Endodermal cell (in vitro differentiated cells): ENCODE measurements at regions not wholly inside any gene's neighbourhood (a gene's known extent, or its start where the extent isn't known, plus 50 kb on each side); places are given as distances from the start of the nearest gene placed in this dataset.

ENCODE experiments used
- DNase-seq: peaks from one replicate; pipeline ENCODE4 v3.0.0-alpha.2; 2017
- H3K27ac ChIP-seq: 2 replicates; pipeline ENCODE4 v1.5.1; 2013; ENCODE audit warnings: mild to moderate bottlenecking, low read depth, low read length, moderate library complexity
- H3K27me3 ChIP-seq: 2 replicates; pipeline ENCODE4 v1.6.1; 2013; ENCODE audit warnings: mild to moderate bottlenecking, low read length, moderate library complexity; ENCODE audit not compliant: insufficient read depth, control insufficient read depth, poor library complexity, severe bottlenecking
- H3K36me3 ChIP-seq: 2 replicates; pipeline ENCODE4 v1.7.0; 2013; ENCODE audit warnings: mild to moderate bottlenecking, low read length, moderate library complexity; ENCODE audit not compliant: control insufficient read depth, insufficient read depth
- H3K4me1 ChIP-seq: one replicate; pipeline ENCODE4 v1.7.0; 2013; ENCODE audit warnings: low read length; ENCODE audit not compliant: control insufficient read depth, insufficient read depth
- H3K4me3 ChIP-seq: 2 replicates; pipeline ENCODE4 v1.5.1; 2013; ENCODE audit warnings: mild to moderate bottlenecking, low read length, moderate library complexity
- H3K9ac ChIP-seq: 2 replicates; pipeline ENCODE4 v1.6.1; 2013; ENCODE audit warnings: mild to moderate bottlenecking, low read length, moderate library complexity; ENCODE audit not compliant: poor library complexity, severe bottlenecking; ENCODE audit errors: extremely low read depth
- H3K9me3 ChIP-seq: 2 replicates; pipeline ENCODE4 v1.6.1; 2013; ENCODE audit warnings: mild to moderate bottlenecking, low read length, moderate library complexity; ENCODE audit not compliant: control insufficient read depth
- H3K27ac Mint-ChIP-seq: 2 replicates; pipeline ENCODE4 v1.8.0; 2020; ENCODE audit warnings: mixed read lengths
- H3K27me3 Mint-ChIP-seq: 2 replicates; pipeline ENCODE4 v1.8.0; 2021; ENCODE audit warnings: mild to moderate bottlenecking, mixed read lengths; ENCODE audit not compliant: insufficient read depth
- H3K36me3 Mint-ChIP-seq: 2 replicates; pipeline ENCODE4 v1.8.0; 2020; ENCODE audit warnings: low read depth, mixed read lengths
- H3K4me1 Mint-ChIP-seq: 2 replicates; pipeline ENCODE4 v1.8.0; 2020; ENCODE audit warnings: mixed read lengths
- H3K4me3 Mint-ChIP-seq: 2 replicates; pipeline ENCODE4 v1.8.0; 2020; ENCODE audit warnings: mild to moderate bottlenecking, moderate library complexity, mixed read lengths
- H3K9me3 Mint-ChIP-seq: 2 replicates; pipeline ENCODE4 v1.8.0; 2020; ENCODE audit warnings: mild to moderate bottlenecking, mixed read lengths
- CTCF ChIP-seq: fragments of 200-600 bp; sonication (generic); conservative IDR thresholded peaks from 2 replicates; pipeline ENCODE4 v1.5.0; 2021; ENCODE audit warnings: antibody characterized with exemption, mild to moderate bottlenecking
- WGBS, 2 experiments: methylation state at CpG; one replicate each; pipeline versions ENCODE4 v1.1.5 to v1.1.7; 2013; ENCODE audit warnings: missing lambda C conversion rate in 2 of 2, mixed read lengths in 1 of 2; ENCODE audit not compliant: insufficient coverage in 1 of 2, insufficient read length in 1 of 2; 5-methylcytosine and 5-hydroxymethylcytosine counted together

GRCh38 chr6:134516582-134516981, 198.7 kb upstream of the SGK1 start:
- no peaks in the 10 kb centered on the region for H3K27me3 ChIP-seq
- H3K27ac Mint-ChIP-seq = no peak overlapping the region
- H3K4me3 ChIP-seq = no peak overlapping the region
- no peaks in the 10 kb centered on the region for H3K9me3 Mint-ChIP-seq
- TF ChIP-seq CTCF = no peak
- DNase-seq = no peak
- H3K27me3 Mint-ChIP-seq = no peaks in the 10 kb centered on the region
- no peaks in the 10 kb centered on the region for H3K36me3 Mint-ChIP-seq
- H3K4me1 ChIP-seq = no peaks in the 10 kb centered on the region
- H3K36me3 ChIP-seq = no peaks in the 10 kb centered on the region
- H3K4me1 Mint-ChIP-seq = peaks cover 20% of the 10 kb centered on the region
- WGBS, 2 experiments = 90 to 91% methylated on average over 2 to 3 of the region's 3 CpGs
- H3K9me3 ChIP-seq = no peaks in the 10 kb centered on the region
- no peak overlapping the region for H3K27ac ChIP-seq
- no peak overlapping the region for H3K4me3 Mint-ChIP-seq
- no peak overlapping the region for H3K9ac ChIP-seq

GRCh38 chr6:134515986-134516385, 198.1 kb upstream of the SGK1 start:
- H3K27ac ChIP-seq = no peak overlapping the region
- no peaks in the 10 kb centered on the region for H3K36me3 Mint-ChIP-seq
- H3K9me3 ChIP-seq = no peaks in the 10 kb centered on the region
- no peak for DNase-seq
- no peaks in the 10 kb centered on the region for H3K36me3 ChIP-seq
- H3K9me3 Mint-ChIP-seq = no peaks in the 10 kb centered on the region
- H3K27me3 ChIP-seq = no peaks in the 10 kb centered on the region
- no peak overlapping the region for H3K9ac ChIP-seq
- no peak overlapping the region for H3K4me3 Mint-ChIP-seq
- H3K4me3 ChIP-seq = no peak overlapping the region
- H3K27ac Mint-ChIP-seq = no peak overlapping the region
- H3K4me1 Mint-ChIP-seq = peaks cover 20% of the 10 kb centered on the region
- H3K4me1 ChIP-seq = no peaks in the 10 kb centered on the region
- TF ChIP-seq CTCF = no peak
- H3K27me3 Mint-ChIP-seq = no peaks in the 10 kb centered on the region
- WGBS, 2 experiments = 91 to 100% methylated on average over 2 of the region's 2 CpGs

- Mint-ChIP-seq H3K9me3 (no peaks in the 10 kb centered on the region), H3K36me3 (no peaks in the 10 kb centered on the region), H3K4me3 (no peak overlapping the region), H3K4me1 (peaks cover 20% of the 10 kb centered on the region), H3K27me3 (no peaks in the 10 kb centered on the region), H3K27ac (no peak overlapping the region)
- no peak for TF ChIP-seq CTCF
- Histone ChIP-seq H3K27me3 (no peaks in the 10 kb centered on the region), H3K4me1 (no peaks in the 10 kb centered on the region), H3K4me3 (no peak overlapping the region), H3K27ac (no peak overlapping the region), H3K9me3 (no peaks in the 10 kb centered on the region), H3K9ac (no peak overlapping the region), H3K36me3 (no peaks in the 10 kb centered on the region)
- 78% methylated on average over 2 of the region's 2 CpGs; no CpG with 5 or more reads in 1 of the 2 experiments for WGBS, 2 experiments
- DNase-seq = no peak
Measured at GRCh38 chr6:134512981-134513391, 195.1 kb upstream of the SGK1 start.
